ENCODE measurements at regions not wholly inside any gene's neighbourhood (a gene's known extent, or its start where the extent isn't known, plus 50 kb on each side); places are given as distances from the start of the nearest gene placed in this dataset.

GRCh38 chr18:34042423-34043146, 182.1 kb downstream of the NOL4 start:
- WGBS: 79% methylated on average over 4 of the region's 4 CpGs
- Histone ChIP-seq H2BK120ac (ENCODE audit: low read depth, low read length) (no peak overlapping the region), H2BK15ac (ENCODE audit: low read depth, poor library complexity, severe bottlenecking) (no peak overlapping the region), H2AFZ (ENCODE audit: low read depth, low read length) (no peak overlapping the region), H3K79me1 (replicated peaks; ENCODE audit: low read length, poor library complexity, severe bottlenecking) (no peaks in the 10 kb centered on the region), H3K4me2 (ENCODE audit: low read length, poor library complexity, severe bottlenecking) (no peak overlapping the region), H3K4ac (ENCODE audit: low read depth in 1 of 2, low read length in 2 of 2) (no peak overlapping the region), H4K91ac (ENCODE audit: low read length) (no peak overlapping the region), H3K18ac (ENCODE audit: low read depth in 1 of 2, low read length in 2 of 2) (no peak overlapping the region), H3K23ac (ENCODE audit: low read length in 2 of 2) (no peak overlapping the region), H3K4me3 (ENCODE audit: insufficient read depth in 1 of 2, low read depth in 1 of 2, low read length in 2 of 2) (no peak overlapping the region), H3K9me3 (ENCODE audit: control insufficient read depth, low read length) (no peaks in the 10 kb centered on the region), H2BK12ac (ENCODE audit: low read length in 2 of 2) (no peak overlapping the region), H3K9ac (ENCODE audit: low read length) (no peak overlapping the region), H2BK5ac (ENCODE audit: low read depth, low read length, poor library complexity, severe bottlenecking) (no peak overlapping the region), H3K14ac (ENCODE audit: low read length in 2 of 2) (no peak overlapping the region), H4K8ac (ENCODE audit: low read length) (no peak overlapping the region), H3K27me3 (ENCODE audit: control insufficient read depth in 1 of 2, insufficient read depth in 1 of 2, low read length in 2 of 2) (no peaks in the 10 kb centered on the region), H3K4me1 (ENCODE audit: control insufficient read depth, insufficient read depth, low read depth, low read length) (no peaks in the 10 kb centered on the region), H3K36me3 (ENCODE audit: control insufficient read depth in 1 of 2, insufficient read depth in 2 of 2, low read depth in 1 of 2, low read length in 2 of 2) (no peaks in the 10 kb centered on the region), H3K27ac (ENCODE audit: low read length, poor library complexity, severe bottlenecking) (no peak overlapping the region), H2AK5ac (ENCODE audit: low read length, severe bottlenecking) (no peak overlapping the region)
- DNase-seq: no peak

DNA sequence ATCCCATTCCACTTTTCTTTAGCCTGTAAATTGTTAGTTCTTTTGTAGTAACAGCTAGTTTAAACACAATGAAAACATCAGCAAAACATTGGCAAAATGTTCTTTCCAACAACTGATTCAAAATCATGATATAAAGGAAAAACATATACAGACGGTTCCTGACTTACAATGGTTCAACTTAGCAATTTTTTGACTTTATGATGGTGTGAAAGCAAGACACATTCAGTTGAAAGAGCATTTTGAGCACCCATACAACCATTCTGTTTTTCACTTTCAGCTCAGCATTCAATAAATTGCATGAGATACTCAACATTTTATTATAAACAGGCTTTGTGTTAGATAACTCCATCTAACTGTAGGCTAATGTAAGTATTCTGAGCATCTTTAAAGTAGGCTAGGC, 185.1 kb downstream of the NOL4 start:
- Histone ChIP-seq H3K27me3 (ENCODE audit: control insufficient read depth in 1 of 2, insufficient read depth in 1 of 2, low read length in 2 of 2) (no peaks in the 10 kb centered on the region), H4K91ac (ENCODE audit: low read length) (no peak overlapping the region), H3K4me2 (ENCODE audit: low read length, poor library complexity, severe bottlenecking) (no peak overlapping the region), H3K4ac (ENCODE audit: low read depth in 1 of 2, low read length in 2 of 2) (no peak overlapping the region), H3K4me1 (ENCODE audit: control insufficient read depth, insufficient read depth, low read depth, low read length) (no peaks in the 10 kb centered on the region), H3K14ac (ENCODE audit: low read length in 2 of 2) (no peak overlapping the region), H2BK5ac (ENCODE audit: low read depth, low read length, poor library complexity, severe bottlenecking) (no peak overlapping the region), H3K9me3 (ENCODE audit: control insufficient read depth, low read length) (no peaks in the 10 kb centered on the region), H3K27ac (ENCODE audit: low read length, poor library complexity, severe bottlenecking) (no peak overlapping the region), H3K23ac (ENCODE audit: low read length in 2 of 2) (no peak overlapping the region), H4K8ac (ENCODE audit: low read length) (no peak overlapping the region), H2BK12ac (ENCODE audit: low read length in 2 of 2) (no peak overlapping the region), H3K36me3 (ENCODE audit: control insufficient read depth in 1 of 2, insufficient read depth in 2 of 2, low read depth in 1 of 2, low read length in 2 of 2) (no peaks in the 10 kb centered on the region), H3K18ac (ENCODE audit: low read depth in 1 of 2, low read length in 2 of 2) (no peak overlapping the region), H3K4me3 (ENCODE audit: insufficient read depth in 1 of 2, low read depth in 1 of 2, low read length in 2 of 2) (no peak overlapping the region), H2BK15ac (ENCODE audit: low read depth, poor library complexity, severe bottlenecking) (no peak overlapping the region), H2BK120ac (ENCODE audit: low read depth, low read length) (no peak overlapping the region), H2AK5ac (ENCODE audit: low read length, severe bottlenecking) (no peak overlapping the region), H2AFZ (ENCODE audit: low read depth, low read length) (no peak overlapping the region), H3K9ac (ENCODE audit: low read length) (no peak overlapping the region), H3K79me1 (replicated peaks; ENCODE audit: low read length, poor library complexity, severe bottlenecking) (no peaks in the 10 kb centered on the region)
- WGBS: 78% methylated on average over 1 of the region's 1 CpG
- DNase-seq: no peak

GRCh38 chr18:34039201-34039600, 185.5 kb downstream of the NOL4 start:
- Histone ChIP-seq H3K9ac (ENCODE audit: low read length) (no peak overlapping the region), H3K9me3 (ENCODE audit: control insufficient read depth, low read length) (peaks cover 2% of the 10 kb centered on the region), H3K4me1 (ENCODE audit: control insufficient read depth, insufficient read depth, low read depth, low read length) (no peaks in the 10 kb centered on the region), H3K4me2 (ENCODE audit: low read length, poor library complexity, severe bottlenecking) (no peak overlapping the region), H3K36me3 (ENCODE audit: control insufficient read depth in 1 of 2, insufficient read depth in 2 of 2, low read depth in 1 of 2, low read length in 2 of 2) (no peaks in the 10 kb centered on the region), H4K8ac (ENCODE audit: low read length) (no peak overlapping the region), H2AFZ (ENCODE audit: low read depth, low read length) (no peak overlapping the region), H4K91ac (ENCODE audit: low read length) (no peak overlapping the region), H3K23ac (ENCODE audit: low read length in 2 of 2) (no peak overlapping the region), H3K4me3 (ENCODE audit: insufficient read depth in 1 of 2, low read depth in 1 of 2, low read length in 2 of 2) (no peak overlapping the region), H3K18ac (ENCODE audit: low read depth in 1 of 2, low read length in 2 of 2) (no peak overlapping the region), H2AK5ac (ENCODE audit: low read length, severe bottlenecking) (no peak overlapping the region), H3K27ac (ENCODE audit: low read length, poor library complexity, severe bottlenecking) (no peak overlapping the region), H2BK120ac (ENCODE audit: low read depth, low read length) (no peak overlapping the region), H2BK5ac (ENCODE audit: low read depth, low read length, poor library complexity, severe bottlenecking) (no peak overlapping the region), H3K27me3 (ENCODE audit: control insufficient read depth in 1 of 2, insufficient read depth in 1 of 2, low read length in 2 of 2) (no peaks in the 10 kb centered on the region), H3K79me1 (replicated peaks; ENCODE audit: low read length, poor library complexity, severe bottlenecking) (no peaks in the 10 kb centered on the region), H3K14ac (ENCODE audit: low read length in 2 of 2) (no peak overlapping the region), H3K4ac (ENCODE audit: low read depth in 1 of 2, low read length in 2 of 2) (no peak overlapping the region), H2BK12ac (ENCODE audit: low read length in 2 of 2) (no peak overlapping the region), H2BK15ac (ENCODE audit: low read depth, poor library complexity, severe bottlenecking) (no peak overlapping the region)
- DNase-seq: peak; percentile 23

GRCh38 chr18:34038086-34038485, 186.6 kb downstream of the NOL4 start:
- Histone ChIP-seq H3K4me2 (ENCODE audit: low read length, poor library complexity, severe bottlenecking) (no peak overlapping the region), H3K23ac (ENCODE audit: low read length in 2 of 2) (no peak overlapping the region), H3K18ac (ENCODE audit: low read depth in 1 of 2, low read length in 2 of 2) (no peak overlapping the region), H4K8ac (ENCODE audit: low read length) (no peak overlapping the region), H2BK12ac (ENCODE audit: low read length in 2 of 2) (no peak overlapping the region), H3K9me3 (ENCODE audit: control insufficient read depth, low read length) (peaks cover 10% of the 10 kb centered on the region), H2BK5ac (ENCODE audit: low read depth, low read length, poor library complexity, severe bottlenecking) (no peak overlapping the region), H3K36me3 (ENCODE audit: control insufficient read depth in 1 of 2, insufficient read depth in 2 of 2, low read depth in 1 of 2, low read length in 2 of 2) (no peaks in the 10 kb centered on the region), H3K27me3 (ENCODE audit: control insufficient read depth in 1 of 2, insufficient read depth in 1 of 2, low read length in 2 of 2) (no peaks in the 10 kb centered on the region), H2AK5ac (ENCODE audit: low read length, severe bottlenecking) (no peak overlapping the region), H3K27ac (ENCODE audit: low read length, poor library complexity, severe bottlenecking) (no peak overlapping the region), H3K4ac (ENCODE audit: low read depth in 1 of 2, low read length in 2 of 2) (no peak overlapping the region), H3K4me1 (ENCODE audit: control insufficient read depth, insufficient read depth, low read depth, low read length) (no peaks in the 10 kb centered on the region), H4K91ac (ENCODE audit: low read length) (no peak overlapping the region), H2BK120ac (ENCODE audit: low read depth, low read length) (no peak overlapping the region), H2BK15ac (ENCODE audit: low read depth, poor library complexity, severe bottlenecking) (no peak overlapping the region), H3K4me3 (ENCODE audit: insufficient read depth in 1 of 2, low read depth in 1 of 2, low read length in 2 of 2) (no peak overlapping the region), H2AFZ (ENCODE audit: low read depth, low read length) (no peak overlapping the region), H3K9ac (ENCODE audit: low read length) (no peak overlapping the region), H3K79me1 (replicated peaks; ENCODE audit: low read length, poor library complexity, severe bottlenecking) (no peaks in the 10 kb centered on the region), H3K14ac (ENCODE audit: low read length in 2 of 2) (no peak overlapping the region)
- no peak for DNase-seq

Measured in mesenchymal stem cell (in vitro differentiated cells and primary cell).